GM18505 (cell line): ENCODE measurements at regions not wholly inside any gene's neighbourhood (a gene's known extent, or its start where the extent isn't known, plus 50 kb on each side); places are given as distances from the start of the nearest gene placed in this dataset.
A peak's percentile ranks its signal among the peaks of the same experiment; 100 is the strongest.
"Not testable (repeated sequence)": the region's sequence is repeated elsewhere in the genome, so short reads cannot be mapped to it uniquely, and the experiment has no call there.

Experiments
- ATAC-seq: cut with Tn5 transposase; IDR thresholded peaks from one replicate; pipeline ENCODE4 v1.9.1; 2021; ENCODE audit not compliant: unreplicated experiment
- POLR2A ChIP-seq: IDR thresholded peaks from 4 replicates; pipeline ENCODE4 v1.6.1; 2011; ENCODE audit warnings: borderline replicate concordance; ENCODE audit not compliant: insufficient read depth, insufficient read length; ENCODE audit errors: extremely low read depth

GRCh38 chr10:53209944-53210611, 437.5 kb upstream of the MBL2 start:
- ATAC-seq: no peak
- TF ChIP-seq POLR2A: no peak

- TF ChIP-seq POLR2A: no peak
Measured at GRCh38 chr10:53183733-53184132, 411.1 kb upstream of the MBL2 start.

GRCh38 chr10:53177468-53177867, 404.9 kb upstream of the MBL2 start:
- no peak for TF ChIP-seq POLR2A
- ATAC-seq: no peak

More at GRCh38 chr10:53183733-53184132, 411.1 kb upstream of the MBL2 start:
- ATAC-seq: no peak

GRCh38 chr10:53166325-53166724, 393.7 kb upstream of the MBL2 start:
- no peak for TF ChIP-seq POLR2A
- no peak for ATAC-seq

- no peak for ATAC-seq
- no peak for TF ChIP-seq POLR2A
Measured at GRCh38 chr10:53162856-53163255, 390.3 kb upstream of the MBL2 start.

GRCh38 chr10:53161231-53161630, 388.6 kb upstream of the MBL2 start:
- no peak for ATAC-seq
- TF ChIP-seq POLR2A: no peak

GRCh38 chr10:53155674-53156073, 383.1 kb upstream of the MBL2 start:
- not testable (repeated sequence) for ATAC-seq

- no peak for TF ChIP-seq POLR2A
- ATAC-seq: no peak
Measured at GRCh38 chr10:53153831-53154230, 381.2 kb upstream of the MBL2 start.

GRCh38 chr10:53140506-53140905, 367.9 kb upstream of the MBL2 start:
- TF ChIP-seq POLR2A: no peak

GRCh38 chr10:53135897-53136253, 363.3 kb upstream of the MBL2 start:
- no peak for TF ChIP-seq POLR2A
- ATAC-seq: no peak

More at GRCh38 chr10:53140506-53140905, 367.9 kb upstream of the MBL2 start:
- ATAC-seq: no peak

- ATAC-seq: peak; percentile 74
- TF ChIP-seq POLR2A: no peak
Measured at GRCh38 chr10:53135213-53135896, 362.8 kb upstream of the MBL2 start.

- no peak for ATAC-seq
Measured at GRCh38 chr10:53134050-53134449, 361.5 kb upstream of the MBL2 start.

GRCh38 chr10:53130337-53130736, 357.8 kb upstream of the MBL2 start:
- no peak for ATAC-seq
- no peak for TF ChIP-seq POLR2A

More at GRCh38 chr10:53134050-53134449, 361.5 kb upstream of the MBL2 start:
- no peak for TF ChIP-seq POLR2A

- no peak for ATAC-seq
- no peak for TF ChIP-seq POLR2A
Measured at GRCh38 chr10:53127686-53128085, 355.1 kb upstream of the MBL2 start.
